ENCODE measurements at regions not wholly inside any gene's neighbourhood (a gene's known extent, or its start where the extent isn't known, plus 50 kb on each side); places are given as distances from the start of the nearest gene placed in this dataset.

DNA sequence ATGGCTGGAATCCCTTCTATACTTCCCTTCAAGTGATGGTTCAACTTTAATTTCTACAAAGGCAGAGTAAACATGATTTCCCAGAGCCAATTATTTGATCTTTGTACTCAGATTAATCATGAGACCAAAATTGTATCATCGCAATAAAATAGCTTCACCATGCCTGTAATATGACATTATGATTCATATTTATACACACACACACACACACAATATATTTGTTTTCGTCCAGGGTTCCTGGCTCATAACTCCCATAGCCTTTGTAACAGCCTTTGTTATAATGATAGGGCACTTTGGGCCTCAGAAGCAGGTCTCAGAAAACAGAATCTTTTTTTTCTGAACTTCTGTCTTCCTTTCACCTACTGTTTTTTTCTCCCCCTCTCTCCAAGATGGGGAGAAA lies 270.6 kb downstream of the ADGRA3 start:
- Histone ChIP-seq H3K9ac (ENCODE audit: insufficient read depth, low read length) (no peak overlapping the region), H3K4me1 (ENCODE audit: control insufficient read depth, extremely low read depth, insufficient read depth, low read length) (no peaks in the 10 kb centered on the region), H3K79me2 (ENCODE audit: control insufficient read depth, insufficient read depth, low read length) (no peaks in the 10 kb centered on the region), H3K4me3 (replicated peaks in 1 of 4; ENCODE audit: control extremely low read depth in 1 of 4, insufficient read depth in 1 of 4, low read depth in 3 of 4, low read length in 4 of 4) (no peak overlapping the region), H3K36me3 (ENCODE audit: control insufficient read depth, insufficient read depth, low read length) (no peaks in the 10 kb centered on the region), H2AFZ (ENCODE audit: low read length) (no peak overlapping the region), H3K9me3 (ENCODE audit: control insufficient read depth, insufficient read depth, low read depth, low read length) (no peaks in the 10 kb centered on the region), H3K27ac (ENCODE audit: insufficient read depth, low read length) (no peak overlapping the region), H3K27me3 (ENCODE audit: control insufficient read depth, insufficient read depth, low read length) (no peaks in the 10 kb centered on the region), H4K20me1 (ENCODE audit: control insufficient read depth, extremely low read depth, insufficient read depth, low read length) (no peaks in the 10 kb centered on the region), H3K4me2 (ENCODE audit: extremely low read depth, insufficient read depth, low read length) (no peak overlapping the region)
- TF ChIP-seq, protein P1, sequence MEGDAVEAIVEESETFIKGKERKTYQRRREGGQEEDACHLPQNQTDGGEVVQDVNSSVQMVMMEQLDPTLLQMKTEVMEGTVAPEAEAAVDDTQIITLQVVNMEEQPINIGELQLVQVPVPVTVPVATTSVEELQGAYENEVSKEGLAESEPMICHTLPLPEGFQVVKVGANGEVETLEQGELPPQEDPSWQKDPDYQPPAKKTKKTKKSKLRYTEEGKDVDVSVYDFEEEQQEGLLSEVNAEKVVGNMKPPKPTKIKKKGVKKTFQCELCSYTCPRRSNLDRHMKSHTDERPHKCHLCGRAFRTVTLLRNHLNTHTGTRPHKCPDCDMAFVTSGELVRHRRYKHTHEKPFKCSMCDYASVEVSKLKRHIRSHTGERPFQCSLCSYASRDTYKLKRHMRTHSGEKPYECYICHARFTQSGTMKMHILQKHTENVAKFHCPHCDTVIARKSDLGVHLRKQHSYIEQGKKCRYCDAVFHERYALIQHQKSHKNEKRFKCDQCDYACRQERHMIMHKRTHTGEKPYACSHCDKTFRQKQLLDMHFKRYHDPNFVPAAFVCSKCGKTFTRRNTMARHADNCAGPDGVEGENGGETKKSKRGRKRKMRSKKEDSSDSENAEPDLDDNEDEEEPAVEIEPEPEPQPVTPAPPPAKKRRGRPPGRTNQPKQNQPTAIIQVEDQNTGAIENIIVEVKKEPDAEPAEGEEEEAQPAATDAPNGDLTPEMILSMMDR (conservative IDR thresholded peaks at IDR 0.05 in 1 of 2, IDR thresholded peaks at IDR 0.05 in 1 of 2; ENCODE audit: low read depth in 1 of 2, low read length in 2 of 2) = no peak
- no peak for TF ChIP-seq EZH2 (IDR thresholded peaks at IDR 0.05; ENCODE audit: low read length, missing control alignments)
- DNase-seq (ENCODE audit: low read depth in 2 of 2) = no peak

DNA sequence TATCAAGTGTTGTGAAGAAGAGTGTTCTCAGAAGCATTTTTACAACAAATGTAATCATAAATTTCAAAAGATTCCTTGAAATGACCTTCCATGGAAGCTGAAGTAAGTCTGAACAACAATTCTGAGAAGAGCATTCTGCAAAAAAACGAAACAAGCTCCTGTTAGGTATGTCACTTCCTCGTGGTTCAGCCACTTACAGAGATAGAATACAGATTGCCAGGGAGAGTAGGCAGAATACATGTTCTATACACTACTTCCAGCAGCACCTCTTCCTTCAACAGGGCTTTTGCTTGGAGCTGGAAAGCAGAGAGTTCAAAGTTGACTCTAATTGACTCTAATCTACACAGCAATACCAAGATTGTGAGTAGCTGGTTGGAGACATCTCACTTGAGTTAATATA lies 274.5 kb downstream of the ADGRA3 start:
- H3K79me2 ChIP-seq (ENCODE audit: control insufficient read depth, insufficient read depth, low read length) = no peaks in the 10 kb centered on the region
- H3K4me2 ChIP-seq (ENCODE audit: extremely low read depth, insufficient read depth, low read length) = no peak overlapping the region
- H3K4me1 ChIP-seq (ENCODE audit: control insufficient read depth, extremely low read depth, insufficient read depth, low read length) = no peaks in the 10 kb centered on the region
- no peaks in the 10 kb centered on the region for H3K27me3 ChIP-seq (ENCODE audit: control insufficient read depth, insufficient read depth, low read length)
- DNase-seq (ENCODE audit: low read depth in 2 of 2) = no peak
- H3K9me3 ChIP-seq (ENCODE audit: control insufficient read depth, insufficient read depth, low read depth, low read length) = no peaks in the 10 kb centered on the region
- H3K4me3 ChIP-seq (replicated peaks in 1 of 4; ENCODE audit: control extremely low read depth in 1 of 4, insufficient read depth in 1 of 4, low read depth in 3 of 4, low read length in 4 of 4) = no peak overlapping the region
- no peak overlapping the region for H3K9ac ChIP-seq (ENCODE audit: insufficient read depth, low read length)
- no peaks in the 10 kb centered on the region for H4K20me1 ChIP-seq (ENCODE audit: control insufficient read depth, extremely low read depth, insufficient read depth, low read length)
- TF ChIP-seq EZH2 (IDR thresholded peaks at IDR 0.05; ENCODE audit: low read length, missing control alignments) = no peak
- TF ChIP-seq, protein P1 (conservative IDR thresholded peaks at IDR 0.05 in 1 of 2, IDR thresholded peaks at IDR 0.05 in 1 of 2; ENCODE audit: low read depth in 1 of 2, low read length in 2 of 2) = no peak
- no peak overlapping the region for H2AFZ ChIP-seq (ENCODE audit: low read length)
- H3K36me3 ChIP-seq (ENCODE audit: control insufficient read depth, insufficient read depth, low read length) = no peaks in the 10 kb centered on the region
- H3K27ac ChIP-seq (ENCODE audit: insufficient read depth, low read length) = no peak overlapping the region

DNA sequence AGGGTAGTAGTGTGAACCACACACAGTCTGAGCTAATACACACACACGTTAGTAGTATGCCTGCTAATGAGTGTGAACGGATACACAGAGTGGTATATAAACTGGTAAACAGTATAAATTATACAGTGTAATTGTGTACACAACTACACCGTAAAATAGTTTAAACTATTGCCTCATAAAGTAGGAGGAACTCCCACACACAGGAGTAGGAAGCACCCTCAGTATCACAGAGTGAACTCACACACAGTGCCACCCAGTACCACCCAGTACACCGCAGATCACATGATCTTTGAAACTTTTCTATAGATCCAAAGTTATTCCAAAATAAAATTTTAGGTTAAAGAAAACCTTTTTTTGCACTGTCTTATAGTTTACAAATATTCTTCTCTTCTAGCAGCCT lies 275.1 kb downstream of the ADGRA3 start:
- no peaks in the 10 kb centered on the region for H3K4me1 ChIP-seq (ENCODE audit: control insufficient read depth, extremely low read depth, insufficient read depth, low read length)
- H3K9me3 ChIP-seq (ENCODE audit: control insufficient read depth, insufficient read depth, low read depth, low read length) = no peaks in the 10 kb centered on the region
- H3K27ac ChIP-seq (ENCODE audit: insufficient read depth, low read length) = no peak overlapping the region
- no peaks in the 10 kb centered on the region for H4K20me1 ChIP-seq (ENCODE audit: control insufficient read depth, extremely low read depth, insufficient read depth, low read length)
- no peak overlapping the region for H3K9ac ChIP-seq (ENCODE audit: insufficient read depth, low read length)
- no peak overlapping the region for H3K4me3 ChIP-seq (replicated peaks in 1 of 4; ENCODE audit: control extremely low read depth in 1 of 4, insufficient read depth in 1 of 4, low read depth in 3 of 4, low read length in 4 of 4)
- no peak for TF ChIP-seq EZH2 (IDR thresholded peaks at IDR 0.05; ENCODE audit: low read length, missing control alignments)
- TF ChIP-seq, protein P1 (conservative IDR thresholded peaks at IDR 0.05 in 1 of 2, IDR thresholded peaks at IDR 0.05 in 1 of 2; ENCODE audit: low read depth in 1 of 2, low read length in 2 of 2) = no peak
- no peak for DNase-seq (ENCODE audit: low read depth in 2 of 2)
- no peak overlapping the region for H3K4me2 ChIP-seq (ENCODE audit: extremely low read depth, insufficient read depth, low read length)
- no peaks in the 10 kb centered on the region for H3K36me3 ChIP-seq (ENCODE audit: control insufficient read depth, insufficient read depth, low read length)
- H3K27me3 ChIP-seq (ENCODE audit: control insufficient read depth, insufficient read depth, low read length) = no peaks in the 10 kb centered on the region
- no peak overlapping the region for H2AFZ ChIP-seq (ENCODE audit: low read length)
- H3K79me2 ChIP-seq (ENCODE audit: control insufficient read depth, insufficient read depth, low read length) = no peaks in the 10 kb centered on the region

Measured in fibroblast of lung (primary cell).